ENCODE measurements at regions not wholly inside any gene's neighbourhood (a gene's known extent, or its start where the extent isn't known, plus 50 kb on each side); places are given as distances from the start of the nearest gene placed in this dataset.

GRCh38 chr18:25866331-25866730 is 224.1 kb downstream of the SS18 start:
- no peak for DNase-seq

DNA sequence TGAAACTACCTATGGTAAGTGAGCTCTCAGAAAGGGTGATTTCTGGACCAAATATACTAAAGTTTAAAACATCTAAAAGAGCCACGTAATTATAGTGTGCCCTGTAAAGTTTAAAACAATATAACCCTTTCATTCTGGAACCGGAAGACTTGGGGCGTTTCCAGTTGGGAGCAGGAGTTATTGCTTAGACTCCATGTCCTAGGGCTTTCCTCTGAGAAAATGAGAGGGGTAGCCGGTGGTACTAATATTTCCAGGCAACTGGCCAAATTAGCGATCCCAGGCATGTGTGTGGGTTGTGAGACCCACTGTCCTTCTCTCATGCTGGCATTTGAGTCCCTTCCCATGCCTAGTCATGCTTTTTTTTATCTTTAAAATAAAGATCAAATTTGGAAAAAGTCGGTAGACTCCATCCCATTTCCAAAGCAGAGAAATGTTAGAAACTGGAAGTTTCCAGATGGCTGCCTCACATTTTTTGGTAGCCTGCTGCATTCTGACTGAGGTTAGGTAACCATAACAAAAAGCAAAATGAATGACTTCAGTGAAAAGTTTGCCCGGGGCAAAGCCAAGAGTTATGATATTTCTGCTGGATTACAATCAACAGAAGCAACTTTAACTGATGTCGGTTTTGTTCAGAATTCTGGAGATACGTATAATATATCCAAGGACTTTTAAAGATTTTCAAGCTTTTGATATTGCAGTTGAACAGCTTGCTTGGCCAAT is 227.4 kb downstream of the SS18 start:
- DNase-seq = no peak

DNA sequence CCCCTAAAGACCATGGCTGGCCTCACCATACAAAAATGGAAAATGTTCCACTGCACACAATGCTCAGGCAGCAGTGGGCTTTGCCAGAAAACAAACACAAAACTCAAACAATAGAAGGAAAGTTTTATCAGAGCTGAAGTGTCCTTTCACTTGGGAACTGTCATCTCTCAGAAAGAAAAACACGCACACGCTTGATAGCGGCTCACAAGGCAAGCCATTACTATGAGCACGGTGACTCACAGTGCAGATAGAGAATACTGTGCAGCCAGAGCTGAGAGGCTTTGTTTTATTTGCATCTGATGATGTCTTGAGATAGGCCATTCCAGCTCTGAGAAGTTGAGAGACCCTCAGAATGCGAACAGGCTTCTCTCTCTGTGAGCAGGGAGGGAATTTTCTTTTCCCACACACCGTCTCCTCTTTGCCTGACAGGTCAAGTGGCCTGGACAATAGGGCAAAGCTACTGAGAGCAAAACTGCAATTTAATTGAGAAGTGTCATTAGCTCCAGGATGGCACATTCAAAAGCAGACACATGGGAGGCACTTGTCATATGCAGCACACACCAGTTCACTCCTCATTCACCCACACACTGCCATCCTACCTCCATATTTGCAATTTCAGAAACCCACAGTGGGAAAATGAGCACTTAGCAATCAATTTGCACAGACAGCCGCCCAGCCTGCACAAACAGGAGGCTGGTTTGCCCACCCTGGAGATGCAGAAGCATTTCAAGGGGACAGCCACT is 236.6 kb downstream of the SS18 start:
- no peak for DNase-seq

DNA sequence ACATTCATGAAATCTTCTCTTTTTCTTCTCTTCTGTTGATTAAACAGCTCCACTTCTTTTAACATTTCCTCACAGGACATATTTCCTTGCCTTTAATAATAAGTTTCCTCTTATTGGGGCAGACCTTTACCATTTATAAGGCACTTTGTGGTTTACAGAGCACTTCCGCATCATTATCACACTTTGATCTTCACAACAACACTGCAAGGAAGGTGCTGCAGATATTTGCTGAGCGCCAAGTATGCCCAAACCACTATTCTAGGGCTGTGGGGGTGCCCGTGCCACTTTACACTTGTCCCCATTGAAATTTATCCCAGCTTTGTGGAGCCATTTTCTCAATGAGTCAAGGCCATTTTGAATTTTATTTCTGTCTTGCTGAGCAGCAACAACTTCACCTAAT is 246.6 kb downstream of the SS18 start:
- DNase-seq = no peak

GRCh38 chr18:25842665-25843064 is 247.7 kb downstream of the SS18 start:
- no peak for DNase-seq

DNA sequence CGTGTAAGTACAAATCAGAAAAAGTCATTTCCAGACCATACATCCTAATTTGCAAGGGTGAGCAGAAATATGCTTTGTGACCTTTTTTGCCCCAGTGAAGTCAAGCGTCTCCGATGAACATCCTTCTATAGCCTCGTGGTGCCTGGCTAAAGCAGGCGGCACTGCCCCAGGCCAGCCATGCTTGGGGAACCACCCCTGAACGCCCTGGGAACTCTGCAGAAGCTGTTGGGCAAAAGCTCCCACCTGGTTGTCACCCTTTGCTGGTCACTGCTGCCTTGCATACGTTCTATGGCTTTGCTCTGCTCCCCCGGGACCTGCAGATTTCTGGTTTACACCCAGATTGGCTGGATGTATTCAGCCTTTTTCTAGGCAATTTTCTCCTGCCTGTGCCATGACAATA is 256.4 kb downstream of the SS18 start:
- DNase-seq = no peak

DNA sequence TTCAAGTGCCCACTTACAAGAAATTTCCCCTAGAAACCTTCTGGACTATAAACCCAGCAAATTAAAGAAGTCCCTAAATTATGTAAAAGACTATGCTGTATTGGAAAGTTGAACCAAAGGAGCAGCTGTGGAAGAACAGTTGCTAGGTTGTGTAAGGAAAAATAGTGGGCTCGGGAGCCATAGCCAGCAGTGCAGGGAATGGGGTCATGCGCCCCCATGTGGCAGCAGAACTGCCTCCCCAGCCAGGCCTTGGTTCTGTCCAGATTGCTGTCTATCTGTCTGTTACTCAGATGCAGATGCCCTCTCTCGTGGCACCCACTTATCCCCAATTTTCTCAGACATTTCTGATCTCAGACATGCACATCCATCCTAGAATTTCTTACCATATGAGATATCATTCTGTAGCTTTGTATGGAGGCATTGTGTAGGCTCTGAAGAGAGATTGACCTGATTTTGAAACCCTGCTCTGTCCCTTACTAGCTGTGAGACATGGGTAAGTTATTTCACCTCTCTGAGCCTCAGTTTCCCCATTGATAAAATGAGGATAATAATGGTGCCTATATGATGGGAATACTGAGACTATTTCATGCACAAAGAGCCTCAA is 258.3 kb downstream of the SS18 start:
- peak in 1 of 5 donors; percentile 2 for DNase-seq

DNA sequence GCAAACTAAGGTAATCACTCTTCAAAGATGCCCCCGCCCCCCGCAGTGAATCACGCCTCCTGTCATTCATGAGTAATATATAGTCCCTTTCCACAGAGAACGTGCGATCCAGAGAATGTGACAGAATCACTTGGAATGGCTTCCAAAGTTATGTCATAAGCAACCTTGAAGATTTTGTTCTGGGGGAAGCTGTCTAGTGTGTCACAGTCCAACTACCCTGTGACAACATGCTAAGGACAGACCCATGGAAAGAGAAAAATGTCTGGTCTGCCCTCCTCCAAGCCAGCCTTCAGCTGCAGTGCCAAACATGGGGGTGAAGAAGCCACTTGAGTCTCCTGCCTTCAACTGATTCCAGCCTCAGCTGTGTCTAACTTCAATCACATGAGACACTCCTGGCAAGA is 259.1 kb downstream of the SS18 start:
- no peak for DNase-seq

DNA sequence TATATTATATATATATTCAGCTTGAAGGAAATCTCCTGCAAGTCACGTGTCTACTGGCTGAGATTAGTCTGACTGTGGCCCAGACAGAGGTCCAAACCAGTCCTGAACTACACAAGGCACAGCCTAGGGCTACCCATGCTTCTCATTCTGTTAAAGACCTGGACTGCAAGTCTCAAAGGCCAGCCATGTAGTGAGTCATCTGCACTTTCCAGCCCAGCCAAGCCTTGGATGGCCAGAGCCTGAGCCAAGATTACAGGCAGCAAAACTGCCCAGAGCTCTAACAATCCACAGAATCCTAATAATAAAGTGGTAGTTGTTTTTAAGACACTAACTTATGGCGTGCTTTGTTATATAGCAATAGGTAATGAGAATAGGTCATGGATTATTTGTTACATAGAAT is 259.6 kb downstream of the SS18 start:
- no peak for DNase-seq

GRCh38 chr18:25827961-25828561 is 262.4 kb downstream of the SS18 start:
- DNase-seq = no peak

DNA sequence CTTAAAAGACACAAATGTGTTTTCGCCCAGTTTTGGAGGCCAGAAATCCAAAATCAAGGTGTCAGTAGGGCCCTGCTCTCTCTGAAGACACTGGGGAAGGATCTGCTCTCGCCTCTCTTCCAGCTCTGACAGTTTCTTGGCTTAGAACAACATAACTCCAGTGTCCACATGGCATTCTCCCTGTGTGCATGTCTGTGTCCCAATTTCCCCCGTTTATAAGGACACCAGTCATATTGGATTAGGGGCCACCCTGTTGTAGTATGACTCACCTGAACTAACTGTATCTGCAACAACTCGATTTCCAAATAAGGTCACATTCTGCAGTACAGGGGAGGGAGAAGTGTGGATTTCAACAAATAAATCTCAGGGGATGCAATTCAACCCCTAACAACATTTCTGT is 263.2 kb downstream of the SS18 start:
- no peak for DNase-seq

DNA sequence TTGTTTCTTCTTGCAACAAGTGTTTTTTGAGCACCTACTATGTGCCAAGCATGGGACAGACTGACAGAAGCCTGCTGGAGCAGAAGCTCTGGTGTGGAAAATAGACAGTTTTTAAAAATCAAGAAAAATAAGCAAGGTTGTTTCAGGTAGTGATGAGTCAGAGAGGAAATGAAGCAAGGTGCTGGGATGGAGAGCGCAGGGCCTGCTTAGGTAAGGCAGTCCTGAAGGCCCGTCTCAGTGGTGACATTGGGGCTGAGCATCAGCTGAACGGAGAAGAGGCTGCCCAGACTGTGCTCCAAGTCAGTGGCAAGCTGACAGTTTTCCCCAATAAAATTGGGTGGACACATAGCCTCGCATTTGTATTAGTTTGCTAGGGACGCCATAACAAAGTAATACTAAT is 263.6 kb downstream of the SS18 start:
- DNase-seq = no peak

GRCh38 chr18:25825979-25826776 is 264.2 kb downstream of the SS18 start:
- DNase-seq = no peak

DNA sequence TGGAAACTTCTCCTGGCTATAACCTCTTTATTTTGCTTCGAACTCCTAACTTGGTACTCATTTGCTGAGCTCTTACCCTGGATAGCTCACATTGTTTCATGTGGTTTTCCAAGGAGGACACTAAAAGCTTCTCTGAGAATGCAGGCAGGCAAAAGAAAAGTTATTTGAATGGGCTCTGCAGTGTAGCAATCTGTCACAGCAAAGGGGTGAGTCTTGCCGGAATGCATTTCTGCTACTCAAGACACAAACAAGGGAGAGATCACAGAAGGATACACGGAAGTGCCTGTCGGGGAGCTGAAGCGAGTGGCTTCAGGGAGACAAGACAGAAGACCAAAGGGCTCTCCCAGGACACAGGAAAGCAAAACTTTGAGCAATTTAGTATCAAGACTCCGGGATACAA is 265.4 kb downstream of the SS18 start:
- DNase-seq = no peak

- DNase-seq = no peak
Observed at GRCh38 chr18:25819746-25820363, 270.6 kb downstream of the SS18 start.

- DNase-seq = no peak
Observed at GRCh38 chr18:25818505-25818904, 271.9 kb downstream of the SS18 start.

GRCh38 chr18:25817546-25818237 is 272.7 kb downstream of the SS18 start:
- DNase-seq = no peak

- DNase-seq = no peak
Observed at GRCh38 chr18:25815659-25816058, 274.8 kb downstream of the SS18 start.

GRCh38 chr18:25814841-25815458 is 275.5 kb downstream of the SS18 start:
- peak in 1 of 5 donors; percentile 28 for DNase-seq

DNA sequence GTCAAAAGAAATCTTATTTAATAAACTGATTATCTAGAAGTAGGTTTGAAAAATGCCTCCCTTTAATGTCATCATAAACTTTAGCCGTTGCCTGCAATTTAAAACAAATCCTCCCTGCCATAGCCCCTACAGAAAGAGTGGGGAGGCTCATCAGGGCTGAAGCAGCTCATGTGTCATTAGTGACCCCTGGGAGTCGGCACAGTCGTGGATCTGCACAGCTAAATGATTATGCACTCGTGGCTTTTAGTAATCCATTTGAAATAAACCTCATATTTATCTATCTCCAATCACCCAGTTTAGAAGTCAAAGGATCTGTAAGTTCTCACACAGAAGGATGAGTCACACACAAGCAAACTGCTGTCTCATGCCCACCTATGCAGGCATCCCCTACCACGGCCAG is 277.3 kb downstream of the SS18 start:
- no peak for DNase-seq

GRCh38 chr18:25810736-25811135 is 279.7 kb downstream of the SS18 start:
- no peak for DNase-seq

Measured in T-helper 1 cell (primary cell).